ENCODE measurements at regions not wholly inside any gene's neighbourhood (a gene's known extent, or its start where the extent isn't known, plus 50 kb on each side); places are given as distances from the start of the nearest gene placed in this dataset.

- TF ChIP-seq MAX (IDR thresholded peaks at IDR 0.05; ENCODE audit: low read depth, low read length): no peak
- TF ChIP-seq CTCF (IDR thresholded peaks at IDR 0.05; ENCODE audit: low read depth, low read length): no peak
- no peak for TF ChIP-seq POLR2A (IDR thresholded peaks at IDR 0.05; ENCODE audit: extremely low read depth, insufficient read length)
Measured at GRCh38 chr10:4070921-4071660, 286.1 kb upstream of the KLF6 start.

Measured in NB4 (cell line).